HEK293 (cell line): ENCODE measurements at regions not wholly inside any gene's neighbourhood (a gene's known extent, or its start where the extent isn't known, plus 50 kb on each side); places are given as distances from the start of the nearest gene placed in this dataset.
A peak's percentile ranks its signal among the peaks of the same experiment; 100 is the strongest.

Source experiments
- CTCF ChIA-PET: fragments of 350-600 bp; formaldehyde crosslinking; extraction: SDS; loops from one replicate; lab custom pipeline; 2021; ENCODE audit warnings: antibody characterized with exemption; lab: Yijun Ruan, JAX
- POLR2A ChIA-PET: fragments of 300-600 bp; formaldehyde crosslinking; extraction: SDS; loops from one replicate; lab custom pipeline; 2020; ENCODE audit warnings: antibody characterized with exemption, inconsistent platforms; lab: Yijun Ruan, JAX
- H3K27ac ChIP-seq: fragments of 200-500 bp; sonication (Bioruptor generic); 2 replicates; pipeline ENCODE4 v1.5.1; 2014; ENCODE audit warnings: low read depth, low read length, control low read depth, inconsistent platforms; ENCODE audit errors: extremely low read depth
- H3K36me3 ChIP-seq, 2 experiments: fragments of 200-500 bp in 1 of 2; sonication (Bioruptor generic) in 1 of 2; 1 replicate in 1 of 2; 2 replicates in 1 of 2; pipeline ENCODE4 v1.5.1; 2014 to 2017; ENCODE audit warnings: inconsistent platforms in 2 of 2, low read length in 2 of 2; ENCODE audit not compliant: control insufficient read depth in 2 of 2, insufficient read depth in 1 of 2
- H3K4me1 ChIP-seq: fragments of 200-500 bp; sonication (Bioruptor generic); 2 replicates; pipeline ENCODE4 v1.5.1; 2014; ENCODE audit warnings: mild to moderate bottlenecking, low read length, inconsistent platforms; ENCODE audit not compliant: control insufficient read depth, insufficient read depth
- H3K4me3 ChIP-seq: 2 replicates; pipeline ENCODE4 v1.5.1; 2011; ENCODE audit warnings: low read depth, mild to moderate bottlenecking, control low read depth, low read length, moderate library complexity
- H3K9me3 ChIP-seq: fragments of 200-500 bp; sonication (Bioruptor generic); 2 replicates; pipeline ENCODE4 v1.5.1; 2014; ENCODE audit warnings: low read depth, low read length, inconsistent platforms; ENCODE audit not compliant: control insufficient read depth, insufficient read depth
- FEZF1 ChIP-seq: fragments of 450-650 bp; formaldehyde crosslinking; IDR thresholded peaks from 2 replicates; pipeline ENCODE4 v1.5.1; 2016; ENCODE audit warnings: missing biosample characterization, missing genetic modification characterization
- KLF10 ChIP-seq: fragments of 450-650 bp; IDR thresholded peaks from 2 replicates; pipeline ENCODE4 v1.5.1; 2018; ENCODE audit warnings: missing biosample characterization, mild to moderate bottlenecking, missing genetic modification characterization
- KLF8 ChIP-seq: fragments of 450-650 bp; formaldehyde crosslinking; IDR thresholded peaks from 2 replicates; pipeline ENCODE4 v1.5.1; 2016; ENCODE audit warnings: missing biosample characterization, missing genetic modification characterization
- MYNN ChIP-seq: fragments of 450-650 bp; formaldehyde crosslinking; IDR thresholded peaks from 2 replicates; pipeline ENCODE4 v1.5.1; 2016; ENCODE audit warnings: missing biosample characterization, missing genetic modification characterization, borderline replicate concordance
- PATZ1 ChIP-seq: fragments of 450-650 bp; formaldehyde crosslinking; IDR thresholded peaks from 2 replicates; pipeline ENCODE4 v1.5.1; 2016; ENCODE audit warnings: missing biosample characterization, missing genetic modification characterization
- SETDB1 ChIP-seq: IDR thresholded peaks from one replicate; pipeline ENCODE4 v1.6.1; 2017; ENCODE audit warnings: mild to moderate bottlenecking, low read length, moderate library complexity, mixed read lengths; ENCODE audit not compliant: insufficient read length
- SP3 ChIP-seq: fragments of 450-650 bp; formaldehyde crosslinking; IDR thresholded peaks from 2 replicates; pipeline ENCODE4 v1.5.1; 2016; ENCODE audit warnings: missing biosample characterization, missing genetic modification characterization
- SP7 ChIP-seq: fragments of 450-650 bp; formaldehyde crosslinking; IDR thresholded peaks from 2 replicates; pipeline ENCODE4 v1.5.1; 2016; ENCODE audit warnings: missing biosample characterization, missing genetic modification characterization
- ZBTB48 ChIP-seq: fragments of 450-650 bp; formaldehyde crosslinking; IDR thresholded peaks from 2 replicates; pipeline ENCODE4 v1.5.1; 2016; ENCODE audit warnings: missing biosample characterization, missing genetic modification characterization
- ZBTB6 ChIP-seq: fragments of 450-650 bp; formaldehyde crosslinking; IDR thresholded peaks from 2 replicates; pipeline ENCODE4 v1.5.1; 2017; ENCODE audit warnings: missing biosample characterization, missing genetic modification characterization
- ZEB2 ChIP-seq: fragments of 450-650 bp; formaldehyde crosslinking; IDR thresholded peaks from 2 replicates; pipeline ENCODE4 v1.5.1; 2016; ENCODE audit warnings: missing biosample characterization, missing genetic modification characterization
- ZNF10 ChIP-seq: fragments of 450-650 bp; formaldehyde crosslinking; IDR thresholded peaks from 2 replicates; pipeline ENCODE4 v1.5.1; 2017; ENCODE audit warnings: missing biosample characterization, missing genetic modification characterization
- ZNF114 ChIP-seq: fragments of 450-650 bp; formaldehyde crosslinking; IDR thresholded peaks from 2 replicates; pipeline ENCODE4 v1.5.0; 2017; ENCODE audit warnings: missing biosample characterization, missing genetic modification characterization
- ZNF18 ChIP-seq: fragments of 450-650 bp; formaldehyde crosslinking; IDR thresholded peaks from 2 replicates; pipeline ENCODE4 v1.5.1; 2016; ENCODE audit warnings: missing biosample characterization, missing genetic modification characterization
- ZNF184 ChIP-seq: fragments of 450-650 bp; IDR thresholded peaks from 2 replicates; pipeline ENCODE4 v1.5.1; 2018; ENCODE audit warnings: missing biosample characterization, mild to moderate bottlenecking, missing genetic modification characterization
- ZNF223 ChIP-seq: fragments of 450-650 bp; formaldehyde crosslinking; IDR thresholded peaks from 2 replicates; pipeline ENCODE4 v1.5.1; 2016; ENCODE audit warnings: missing biosample characterization, missing genetic modification characterization
- ZNF266 ChIP-seq: fragments of 450-650 bp; formaldehyde crosslinking; IDR thresholded peaks from 2 replicates; pipeline ENCODE4 v1.5.1; 2016; ENCODE audit warnings: missing biosample characterization, missing genetic modification characterization, low read depth
- ZNF311 ChIP-seq: fragments of 450-650 bp; formaldehyde crosslinking; IDR thresholded peaks from 2 replicates; pipeline ENCODE4 v1.5.1; 2017; ENCODE audit warnings: missing biosample characterization, missing genetic modification characterization, borderline replicate concordance
- ZNF473 ChIP-seq: fragments of 450-650 bp; formaldehyde crosslinking; IDR thresholded peaks from 2 replicates; pipeline ENCODE4 v1.5.1; 2017; ENCODE audit warnings: missing biosample characterization, missing genetic modification characterization
- ZNF529 ChIP-seq: fragments of 450-650 bp; formaldehyde crosslinking; IDR thresholded peaks from 2 replicates; pipeline ENCODE4 v1.5.1; 2017; ENCODE audit warnings: missing genetic modification characterization, missing biosample characterization; ENCODE audit not compliant: insufficient replicate concordance
- ZNF561 ChIP-seq: fragments of 450-650 bp; IDR thresholded peaks from 2 replicates; pipeline ENCODE4 v1.5.1; 2018; ENCODE audit warnings: missing biosample characterization, missing genetic modification characterization, borderline replicate concordance
- ZNF830 ChIP-seq: fragments of 450-650 bp; IDR thresholded peaks from 2 replicates; pipeline ENCODE4 v1.5.0; 2018; ENCODE audit warnings: missing biosample characterization, missing genetic modification characterization, low read depth, mild to moderate bottlenecking, moderate library complexity
- ZNF837 ChIP-seq: fragments of 450-650 bp; formaldehyde crosslinking; IDR thresholded peaks from 2 replicates; pipeline ENCODE4 v1.5.1; 2016; ENCODE audit warnings: missing biosample characterization, missing genetic modification characterization
- ZSCAN16 ChIP-seq: fragments of 450-650 bp; formaldehyde crosslinking; IDR thresholded peaks from 2 replicates; pipeline ENCODE4 v1.5.1; 2016; ENCODE audit warnings: missing biosample characterization, missing genetic modification characterization
- ZXDB ChIP-seq: fragments of 450-650 bp; formaldehyde crosslinking; IDR thresholded peaks from 2 replicates; pipeline ENCODE4 v1.5.1; 2016; ENCODE audit warnings: missing biosample characterization, missing genetic modification characterization
- TF ChIP-seq, protein P1 (sequence below): fragments of 450-650 bp; formaldehyde crosslinking; IDR thresholded peaks from 2 replicates; pipeline ENCODE4 v1.5.1; 2016; ENCODE audit warnings: missing biosample characterization, missing genetic modification characterization

DNA sequence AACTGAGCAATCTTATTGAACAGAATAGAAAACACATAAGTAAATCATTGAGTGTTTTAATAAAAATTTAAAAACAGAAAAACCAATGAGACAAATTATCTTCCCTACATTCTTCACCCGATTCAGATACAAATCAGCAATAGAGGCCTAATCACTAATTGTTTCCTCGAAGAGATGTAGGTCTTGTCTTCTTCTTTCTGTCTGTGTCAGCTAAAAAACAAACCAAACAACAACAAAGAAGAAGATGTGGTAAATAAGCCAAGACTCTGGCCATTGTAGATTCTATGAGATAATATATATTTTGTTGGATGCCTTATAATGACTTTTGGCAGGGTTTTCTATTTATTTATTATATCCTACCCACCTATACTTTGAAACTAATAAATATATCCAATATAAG, 200.9 kb upstream of the FSIP2 start:
- Histone ChIP-seq H3K36me3 (no peaks in the 10 kb centered on the region), H3K4me3 (no peak overlapping the region), H3K4me1 (no peaks in the 10 kb centered on the region), H3K27ac (no peak overlapping the region), H3K9me3 (no peaks in the 10 kb centered on the region)
- ChIA-PET CTCF (no interaction called here), POLR2A (no interaction called here)
- TF ChIP-seq KLF10 (tag by site-specific recombination) (no peak), SP7 (tag by site-specific recombination) (no peak), ZNF18 (tag by site-specific recombination) (no peak), FEZF1 (no peak), ZNF223 (tag by site-specific recombination) (no peak), ZNF837 (tag by site-specific recombination) (no peak), ZNF561 (no peak), ZXDB (tag by site-specific recombination) (no peak)

GRCh38 chr2:185567196-185567595, 171.4 kb upstream of the FSIP2 start:
- Histone ChIP-seq H3K36me3 (no peaks in the 10 kb centered on the region), H3K4me1 (no peaks in the 10 kb centered on the region), H3K27ac (no peak overlapping the region), H3K9me3 (no peaks in the 10 kb centered on the region), H3K4me3 (no peak overlapping the region)
- ChIA-PET CTCF (no interaction called here), POLR2A (no interaction called here)
- TF ChIP-seq ZBTB48 (tag by site-specific recombination) (no peak), ZNF473 (tag by site-specific recombination) (no peak), ZNF830 (tag by site-specific recombination) (no peak), ZNF837 (tag by site-specific recombination) (no peak), ZNF184 (no peak), ZNF311 (tag by site-specific recombination) (no peak), ZEB2 (no peak), KLF8 (tag by site-specific recombination) (no peak), ZNF529 (tag by site-specific recombination) (no peak)
- TF ChIP-seq, protein P1, sequence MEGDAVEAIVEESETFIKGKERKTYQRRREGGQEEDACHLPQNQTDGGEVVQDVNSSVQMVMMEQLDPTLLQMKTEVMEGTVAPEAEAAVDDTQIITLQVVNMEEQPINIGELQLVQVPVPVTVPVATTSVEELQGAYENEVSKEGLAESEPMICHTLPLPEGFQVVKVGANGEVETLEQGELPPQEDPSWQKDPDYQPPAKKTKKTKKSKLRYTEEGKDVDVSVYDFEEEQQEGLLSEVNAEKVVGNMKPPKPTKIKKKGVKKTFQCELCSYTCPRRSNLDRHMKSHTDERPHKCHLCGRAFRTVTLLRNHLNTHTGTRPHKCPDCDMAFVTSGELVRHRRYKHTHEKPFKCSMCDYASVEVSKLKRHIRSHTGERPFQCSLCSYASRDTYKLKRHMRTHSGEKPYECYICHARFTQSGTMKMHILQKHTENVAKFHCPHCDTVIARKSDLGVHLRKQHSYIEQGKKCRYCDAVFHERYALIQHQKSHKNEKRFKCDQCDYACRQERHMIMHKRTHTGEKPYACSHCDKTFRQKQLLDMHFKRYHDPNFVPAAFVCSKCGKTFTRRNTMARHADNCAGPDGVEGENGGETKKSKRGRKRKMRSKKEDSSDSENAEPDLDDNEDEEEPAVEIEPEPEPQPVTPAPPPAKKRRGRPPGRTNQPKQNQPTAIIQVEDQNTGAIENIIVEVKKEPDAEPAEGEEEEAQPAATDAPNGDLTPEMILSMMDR (tag by site-specific recombination) = no peak

DNA sequence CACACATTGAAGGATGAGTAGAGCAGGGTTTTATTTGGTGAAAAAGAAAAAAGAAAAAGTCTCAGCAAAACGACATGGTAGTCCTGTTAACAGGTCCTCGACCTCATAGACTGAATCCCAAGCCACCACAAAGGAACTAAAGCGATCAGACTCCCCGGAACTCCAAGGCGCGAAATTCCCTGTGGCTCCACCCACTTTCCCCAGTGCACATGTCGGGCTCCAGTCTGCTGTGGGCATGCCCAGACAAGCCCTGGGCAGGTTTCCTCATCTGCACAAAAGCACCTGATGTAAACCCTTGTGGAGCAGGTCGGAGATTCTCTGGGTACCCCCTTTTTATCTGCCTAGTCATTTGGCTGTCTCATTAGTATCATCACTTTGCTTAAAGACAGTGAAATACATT, 170.7 kb upstream of the FSIP2 start:
- no peak for TF ChIP-seq ZNF311 (tag by site-specific recombination)
- TF ChIP-seq ZNF184 = no peak
- TF ChIP-seq SETDB1 = peak; percentile 40
- Histone ChIP-seq H3K36me3 (no peaks in the 10 kb centered on the region), H3K27ac (no peak overlapping the region), H3K9me3 (no peaks in the 10 kb centered on the region), H3K4me1 (no peaks in the 10 kb centered on the region), H3K4me3 (no peak overlapping the region)
- POLR2A ChIA-PET = no interaction called here
- CTCF ChIA-PET = no interaction called here

DNA sequence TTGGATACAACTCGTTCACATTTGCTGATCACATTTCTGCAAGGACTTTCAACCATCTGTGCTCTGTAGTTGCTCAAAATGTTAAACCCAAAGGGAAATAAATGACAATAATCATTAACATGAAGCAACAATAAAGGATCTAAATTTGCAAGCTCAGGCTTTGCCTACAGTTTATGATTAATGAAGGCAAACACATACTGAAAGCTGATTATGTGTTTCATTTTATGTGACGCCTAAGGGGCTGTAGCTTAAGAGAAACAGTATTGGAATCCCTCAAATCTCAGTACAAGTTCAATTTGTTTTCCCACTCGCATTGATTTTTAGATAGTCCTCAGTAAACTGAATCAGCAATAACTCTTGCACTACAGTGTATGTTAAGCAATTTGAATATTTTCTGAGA, 160.3 kb upstream of the FSIP2 start:
- CTCF ChIA-PET = no interaction called here
- H3K4me1 ChIP-seq = no peaks in the 10 kb centered on the region
- H3K4me3 ChIP-seq = no peak overlapping the region
- H3K27ac ChIP-seq = no peak overlapping the region
- no peaks in the 10 kb centered on the region for H3K36me3 ChIP-seq
- POLR2A ChIA-PET = no interaction called here
- H3K9me3 ChIP-seq = no peaks in the 10 kb centered on the region
- no peak for TF ChIP-seq ZSCAN16
- no peak for TF ChIP-seq ZNF114 (tag by site-specific recombination)
- no peak for TF ChIP-seq PATZ1 (tag by site-specific recombination)
- no peak for TF ChIP-seq ZNF10 (tag by site-specific recombination)
- no peak for TF ChIP-seq ZBTB6 (tag by site-specific recombination)
- TF ChIP-seq MYNN (tag by site-specific recombination) = no peak
- TF ChIP-seq SP3 (tag by site-specific recombination) = no peak
- TF ChIP-seq ZNF266 (tag by site-specific recombination) = no peak
